Uterus (tissue), 3 donors: ENCODE measurements at regions not wholly inside any gene's neighbourhood (a gene's known extent, or its start where the extent isn't known, plus 50 kb on each side); places are given as distances from the start of the nearest gene placed in this dataset.

ENCODE experiments used
- DNase-seq, 2 donors: peaks; one replicate each; pipeline ENCODE4 v3.0.0-alpha.2; 2019 to 2020
- H3K27ac ChIP-seq, 2 donors: fragments of 200-600 bp; sonication (generic); 1 replicate in 1 of 2; 2 replicates in 1 of 2; pipeline ENCODE4 v1.5.1; 2016 to 2018
- H3K27me3 ChIP-seq, 2 donors: fragments of 200-600 bp; sonication (generic); one replicate each; pipeline ENCODE4 v1.5.1; 2018 to 2019; ENCODE audit warnings: control low read depth in 1 of 2
- H3K36me3 ChIP-seq, 2 donors: fragments of 200-600 bp; sonication (generic); one replicate each; pipeline ENCODE4 v1.5.1; 2019; ENCODE audit warnings: control low read depth in 1 of 2
- H3K4me1 ChIP-seq, 2 donors: fragments of 200-600 bp; sonication (generic); one replicate each; pipeline ENCODE4 v1.5.1; 2018 to 2019; ENCODE audit warnings: control low read depth in 1 of 2
- H3K4me3 ChIP-seq, 2 donors: fragments of 200-600 bp; sonication (generic); 1 replicate in 1 of 2; 2 replicates in 1 of 2; pipeline ENCODE4 v1.5.1; 2018 to 2019; ENCODE audit warnings: mild to moderate bottlenecking in 1 of 2
- H3K9me3 ChIP-seq, 2 donors: fragments of 200-600 bp; sonication (generic); one replicate each; pipeline ENCODE4 v1.5.1; 2019; ENCODE audit warnings: control low read depth in 1 of 2
- CTCF ChIP-seq, 4 experiments: fragments of 200-600 bp in 2 of 4; fragments of 450-650 bp in 2 of 4; sonication (generic) in 2 of 4; IDR thresholded peaks; one replicate each; pipeline ENCODE4 v1.5.1; 2016 to 2019; ENCODE audit warnings: antibody characterized with exemption in 4 of 4, mild to moderate bottlenecking in 2 of 4, moderate library complexity in 1 of 4
- POLR2A ChIP-seq, 2 donors: fragments of 450-650 bp; IDR thresholded peaks; one replicate each; pipeline ENCODE4 v1.6.1; 2016; ENCODE audit warnings: antibody characterized with exemption in 2 of 2, mild to moderate bottlenecking in 1 of 2, moderate library complexity in 1 of 2
- intact Hi-C: fragments of 100-400 bp; cut with DNase I; formaldehyde crosslinking; loops from one replicate; pipeline ENCODE4 v1.15.1; 2023; ENCODE audit warnings: low total_unique reads
- donor health status: DM: yes; HTN: yes; CAD: no.

- H3K9me3 ChIP-seq = no peaks in the 10 kb centered on the region
- no peak overlapping the region for H3K4me3 ChIP-seq
- no peaks in the 10 kb centered on the region for H3K36me3 ChIP-seq
- no peak for DNase-seq
- intact Hi-C loops = no loop called here
- no peaks in the 10 kb centered on the region for H3K4me1 ChIP-seq
- no peaks in the 10 kb centered on the region for H3K27me3 ChIP-seq
- no peak overlapping the region for H3K27ac ChIP-seq
- TF ChIP-seq POLR2A (IDR thresholded peaks at IDR 0.05) (no peak), CTCF (IDR thresholded peaks at IDR 0.05) (no peak)
Measured at GRCh38 chr18:50472941-50473340, 86.9 kb upstream of the MAPK4 start.

GRCh38 chr18:50473881-50474280 lies 86.0 kb upstream of the MAPK4 start:
- no peak overlapping the region for H3K4me3 ChIP-seq
- H3K27me3 ChIP-seq = no peaks in the 10 kb centered on the region
- H3K36me3 ChIP-seq = no peaks in the 10 kb centered on the region
- intact Hi-C loops = no loop called here
- no peak overlapping the region for H3K27ac ChIP-seq
- TF ChIP-seq CTCF (IDR thresholded peaks at IDR 0.05) = no peak
- no peak for TF ChIP-seq POLR2A (IDR thresholded peaks at IDR 0.05)
- H3K9me3 ChIP-seq = no peaks in the 10 kb centered on the region
- no peaks in the 10 kb centered on the region for H3K4me1 ChIP-seq
- no peak for DNase-seq

GRCh38 chr18:50475538-50476193 lies 84.2 kb upstream of the MAPK4 start:
- Histone ChIP-seq H3K9me3 (no peaks in the 10 kb centered on the region), H3K27me3 (no peaks in the 10 kb centered on the region), H3K27ac (no peak overlapping the region), H3K4me3 (no peak overlapping the region), H3K4me1 (no peaks in the 10 kb centered on the region), H3K36me3 (no peaks in the 10 kb centered on the region)
- no peak for DNase-seq
- TF ChIP-seq POLR2A (IDR thresholded peaks at IDR 0.05) (no peak), CTCF (IDR thresholded peaks at IDR 0.05) (no peak)
- intact Hi-C loops = no loop called here

GRCh38 chr18:50492097-50492496 lies 67.8 kb upstream of the MAPK4 start:
- Histone ChIP-seq H3K36me3 (no peaks in the 10 kb centered on the region), H3K27ac (no peak overlapping the region), H3K27me3 (no peaks in the 10 kb centered on the region), H3K4me3 (no peak overlapping the region), H3K9me3 (no peaks in the 10 kb centered on the region), H3K4me1 (no peaks in the 10 kb centered on the region)
- intact Hi-C loops = no loop called here
- DNase-seq = no peak
- TF ChIP-seq POLR2A (IDR thresholded peaks at IDR 0.05) = no peak
- TF ChIP-seq CTCF (IDR thresholded peaks at IDR 0.05) = no peak

GRCh38 chr18:50494569-50494968 lies 65.3 kb upstream of the MAPK4 start:
- no peaks in the 10 kb centered on the region for H3K9me3 ChIP-seq
- DNase-seq = no peak
- no peaks in the 10 kb centered on the region for H3K4me1 ChIP-seq
- no peak overlapping the region for H3K4me3 ChIP-seq
- H3K27ac ChIP-seq = no peak overlapping the region
- TF ChIP-seq POLR2A (IDR thresholded peaks at IDR 0.05) (no peak), CTCF (IDR thresholded peaks at IDR 0.05) (no peak)
- intact Hi-C loops = no loop called here
- no peaks in the 10 kb centered on the region for H3K36me3 ChIP-seq
- H3K27me3 ChIP-seq = no peaks in the 10 kb centered on the region
